K562 (cell line): ENCODE measurements at regions not wholly inside any gene's neighbourhood (a gene's known extent, or its start where the extent isn't known, plus 50 kb on each side); places are given as distances from the start of the nearest gene placed in this dataset.
A peak's percentile ranks its signal among the peaks of the same experiment; 100 is the strongest.

ENCODE experiments used
- ATAC-seq: fragments of 200-7000 bp; cut with Tn5 transposase; 3 replicates; pipeline ENCODE4 v1.9.1; 2020; ENCODE audit warnings: moderate library complexity
- BruUV-seq: library from RNA; stranded (reverse); fragments of 400-500 nt; replicated peaks from 2 replicates; lab custom pipeline; 2021; lab: Mats Ljungman, UMichigan
- CTCF ChIA-PET: fragments of 300-600 bp; formaldehyde crosslinking; extraction: SDS; loops from one replicate; lab custom pipeline; 2021; ENCODE audit warnings: low intra/inter-chr PET ratio; lab: Yijun Ruan, JAX
- POLR2A ChIA-PET: fragments of 300-600, 350-650 bp; sonication (Branson Sonifier 250); formaldehyde crosslinking; extraction: SDS; loops from one replicate; lab custom pipeline; 2021; ENCODE audit warnings: antibody characterized with exemption, inconsistent platforms; lab: Yijun Ruan, JAX
- DNase-seq, 4 experiments: peaks; one replicate each; pipeline versions ENCODE4 v3.0.0 to v3.0.0-alpha.2; 2011 to 2018; ENCODE audit warnings: low spot score in 3 of 4, mixed read lengths in 3 of 4; ENCODE audit errors: extremely low read depth in 1 of 4
- FAIRE-seq: peaks from 2 replicates; lab custom pipeline; 2011; peaks lifted over from hg19 to GRCh38; lab: Jason Lieb, UNC
- H2AFZ ChIP-seq: 2 replicates; pipeline ENCODE4 v1.6.0; 2011; ENCODE audit warnings: low read depth, low read length, control low read depth, inconsistent platforms
- H3K27ac ChIP-seq: fragments of 200-600 bp; 3 replicates; pipeline ENCODE4 v1.8.0; 2011; ENCODE audit warnings: low read depth, mild to moderate bottlenecking, control low read depth, inconsistent platforms, low read length, moderate library complexity, mixed read lengths; ENCODE audit errors: extremely low read depth
- H3K27me3 ChIP-seq, 2 experiments: fragments of 300-600 bp in 1 of 2; 2 replicates in 1 of 2; 3 replicates in 1 of 2; pipeline versions ENCODE4 v1.6.0 to v1.8.0; 2011; ENCODE audit warnings: inconsistent platforms in 2 of 2, low read length in 2 of 2, mild to moderate bottlenecking in 1 of 2, mixed read lengths in 1 of 2, moderate library complexity in 1 of 2; ENCODE audit not compliant: control insufficient read depth in 2 of 2, insufficient read depth in 2 of 2
- H3K36me3 ChIP-seq: fragments of 300-600 bp; 3 replicates; pipeline ENCODE4 v1.8.0; 2011; ENCODE audit warnings: mild to moderate bottlenecking, low read length, inconsistent platforms; ENCODE audit not compliant: control insufficient read depth, insufficient read depth
- H3K4me1 ChIP-seq, 2 experiments: fragments of 200-600 bp in 1 of 2; replicated peaks in 1 of 2; 2 replicates in 1 of 2; 3 replicates in 1 of 2; pipeline versions ENCODE4 v1.5.1 to v1.8.0; 2011; ENCODE audit warnings: inconsistent platforms in 2 of 2, low read length in 2 of 2, mild to moderate bottlenecking in 1 of 2, mixed read lengths in 1 of 2, moderate library complexity in 1 of 2; ENCODE audit not compliant: control insufficient read depth in 2 of 2, insufficient read depth in 2 of 2
- H3K4me2 ChIP-seq: 2 replicates; pipeline ENCODE4 v1.6.1; 2011; ENCODE audit warnings: low read length, control low read depth, inconsistent platforms, mixed read lengths; ENCODE audit not compliant: insufficient read depth
- H3K4me3 ChIP-seq: fragments of 200-600 bp; sonication (generic), shearing (Covaris generic); 2 replicates; pipeline ENCODE4 v1.5.1; 2016; ENCODE audit warnings: control low read depth, inconsistent platforms
- H3K79me2 ChIP-seq: fragments of 200-600 bp; 3 replicates; pipeline ENCODE4 v1.8.0; 2011; ENCODE audit warnings: low read length, inconsistent platforms; ENCODE audit not compliant: control insufficient read depth, insufficient read depth
- H3K9ac ChIP-seq, 2 experiments: 2 replicates each; pipeline versions ENCODE4 v1.6.0 to v1.6.1; 2011; ENCODE audit warnings: low read depth in 2 of 2, low read length in 2 of 2, control low read depth in 1 of 2, inconsistent platforms in 1 of 2, mild to moderate bottlenecking in 1 of 2, mixed read lengths in 1 of 2; ENCODE audit not compliant: insufficient read depth in 1 of 2
- H3K9me1 ChIP-seq: one replicate; pipeline ENCODE4 v1.6.0; 2011; ENCODE audit warnings: inconsistent platforms, mild to moderate bottlenecking, low read length, moderate library complexity; ENCODE audit not compliant: control insufficient read depth, insufficient read depth
- H3K9me3 ChIP-seq: replicated peaks from 2 replicates; pipeline ENCODE4 v1.5.1; 2011; ENCODE audit warnings: low read depth, low read length, inconsistent platforms; ENCODE audit not compliant: control insufficient read depth, insufficient read depth
- H4K20me1 ChIP-seq: replicated peaks from 2 replicates; pipeline ENCODE4 v1.6.1; 2011; ENCODE audit warnings: low read length, inconsistent platforms, mixed read lengths; ENCODE audit not compliant: control insufficient read depth, insufficient read depth
- ARHGAP35 ChIP-seq: fragments of 450-650 bp; IDR thresholded peaks from 2 replicates; pipeline ENCODE4 v1.6.1; 2018; ENCODE audit not compliant: partially characterized antibody
- CTCF ChIP-seq, 3 experiments: IDR thresholded peaks in 2 of 3; conservative IDR thresholded peaks in 1 of 3; 2 replicates each; pipeline ENCODE4 v1.5.1; 2011 to 2012; ENCODE audit warnings: low read length in 3 of 3, mild to moderate bottlenecking in 3 of 3, control low read depth in 2 of 3, improper control_type of control experiment in 1 of 3, inconsistent platforms in 1 of 3, low read depth in 1 of 3, mixed read lengths in 1 of 3, moderate library complexity in 1 of 3; ENCODE audit not compliant: insufficient read depth in 2 of 3
- FOXJ2 ChIP-seq: fragments of 200-800 bp; sonication (Bioruptor generic); IDR thresholded peaks from 2 replicates; pipeline ENCODE4 v1.6.1; 2016; ENCODE audit warnings: missing genetic modification characterization, missing compliant biosample characterization
- SAP30 ChIP-seq: fragments of 200-600 bp; sonication (generic); IDR thresholded peaks from 2 replicates; pipeline ENCODE4 v1.6.1; 2012; ENCODE audit warnings: borderline replicate concordance, low read depth, mild to moderate bottlenecking, moderate library complexity, low read length, control low read depth, inconsistent platforms; ENCODE audit not compliant: insufficient read depth, poor library complexity, severe bottlenecking
- TAF15 ChIP-seq: fragments of 200-400 bp; formaldehyde crosslinking; IDR thresholded peaks from 2 replicates; pipeline ENCODE4 v1.6.1; 2017; ENCODE audit warnings: mild to moderate bottlenecking, low read depth, low read length, moderate library complexity
- ZNF407 ChIP-seq: fragments of 450-650 bp; IDR thresholded peaks from 2 replicates; pipeline ENCODE4 v1.6.1; 2016; ENCODE audit warnings: low read depth
- ZNF79 ChIP-seq: fragments of 250-450 bp; sonication (Bioruptor Pico); IDR thresholded peaks from 2 replicates; pipeline ENCODE4 v1.4.0; 2020; ENCODE audit warnings: low read depth, mild to moderate bottlenecking, moderate library complexity
- WGBS: fragments of 100-300 bp; shearing (Covaris generic); methylation state at CpG from one replicate; pipeline ENCODE4 v1.1.6; 2016; ENCODE audit warnings: low coverage, mixed read lengths; ENCODE audit not compliant: insufficient coverage; ENCODE audit errors: missing lambda C conversion rate; 5-methylcytosine and 5-hydroxymethylcytosine counted together
- in situ Hi-C: fragments of 300-500 bp; cut with MboI; formaldehyde crosslinking; loops from 4 replicates; pipeline ENCODE4 v1.15.0; 2018; ENCODE audit warnings: inconsistent platforms, mixed read lengths
- intact Hi-C: fragments of 100-400 bp; cut with micrococcal nuclease; formaldehyde crosslinking; loops from 2 replicates; pipeline ENCODE4 v1.14.2; 2022
- TF ChIP-seq, protein P1 (sequence below): fragments of 250-450 bp; sonication (Bioruptor Pico); IDR thresholded peaks from 2 replicates; pipeline ENCODE4 v1.8.0; 2021; ENCODE audit warnings: moderate library complexity, mild to moderate bottlenecking, inconsistent platforms

DNA sequence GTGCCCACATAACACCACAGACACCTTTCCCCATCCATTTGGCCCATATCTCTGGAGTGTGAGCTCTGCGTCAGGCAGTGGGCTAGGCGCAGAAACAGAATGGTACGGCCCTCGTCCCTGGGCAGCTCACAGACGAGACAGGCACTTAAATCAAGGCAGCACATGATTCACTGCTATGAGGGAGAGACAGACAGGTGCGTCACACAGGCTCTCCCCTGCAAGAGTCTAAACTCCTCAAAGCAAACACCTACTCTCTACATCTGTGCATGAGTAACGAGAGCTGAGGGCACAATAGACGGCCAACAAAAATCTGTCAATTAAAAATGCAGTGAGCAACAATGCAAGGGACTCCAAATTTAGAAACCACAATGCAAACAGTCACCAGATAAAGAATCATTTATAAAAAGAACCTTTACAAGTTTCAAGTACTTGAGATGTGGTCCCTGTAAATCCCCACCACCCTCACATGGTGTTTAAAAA, 348.9 kb downstream of the UQCRFS1 start (continued):
- no peak for TF ChIP-seq ZNF407
- TF ChIP-seq, all 486 proteins: peak for 0

DNA sequence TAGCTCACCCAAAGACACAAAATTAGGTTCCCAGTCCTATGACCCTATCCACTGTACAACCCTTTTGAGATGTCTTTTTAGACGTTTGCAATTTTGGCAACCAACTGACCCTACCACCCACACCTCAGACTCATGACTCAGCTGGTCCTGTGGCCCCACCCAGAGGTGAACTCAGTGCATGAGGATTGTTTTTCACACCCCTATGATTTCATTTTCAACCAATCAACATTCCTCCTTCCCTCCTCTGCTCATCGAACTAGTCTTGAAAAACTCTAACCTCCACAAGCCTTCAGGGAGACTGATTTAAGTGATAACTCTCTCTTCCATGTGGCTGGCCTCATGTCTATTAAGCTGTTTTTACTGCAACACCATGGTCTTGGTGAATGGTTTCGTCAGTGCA, 350.7 kb downstream of the UQCRFS1 start:
- DNase-seq (peak in 3 of 4 experiments; percentile 12), FAIRE-seq (no peak), ATAC-seq (peak; percentile 50; the same call in 1 of the 3 replicates)
- Histone ChIP-seq H3K4me1 (no peaks in the 10 kb centered on the region), H4K20me1 (no peaks in the 10 kb centered on the region), H3K4me2 (no peak overlapping the region), H3K4me3 (no peak overlapping the region), H3K79me2 (no peaks in the 10 kb centered on the region), H2AFZ (no peak overlapping the region), H3K27ac (no peak overlapping the region), H3K27me3 (no peaks in the 10 kb centered on the region; a peak in 1 of 5 replicates), H3K9me1 (no peaks in the 10 kb centered on the region), H3K9me3 (no peaks in the 10 kb centered on the region), H3K36me3 (no peaks in the 10 kb centered on the region), H3K9ac (no peak overlapping the region)
- in situ Hi-C loops (no loop called here), intact Hi-C loops (no loop called here)
- ChIA-PET POLR2A (interaction anchor here (0.6 kb wide), 1 partner anchor 225 kb away, joined by 4 read pairs; no protein-coding TSS in a partner anchor), CTCF (no interaction called here)
- WGBS: 0% methylated on average over 3 of the region's 3 CpGs
- no TSS peak for BruUV-seq
- TF ChIP-seq CTCF (IDR thresholded peaks at IDR 0.05 in 2 of 3, conservative IDR thresholded peaks at IDR 0.05 in 1 of 3; ENCODE audit: insufficient read depth in 2 of 3, low read depth in 1 of 3, low read length in 3 of 3) (peak in 2 of 3 experiments; percentile 2 to 7; a peak in 1 of 6 replicates), SAP30 (no peak), TAF15 (no peak), FOXJ2 (tag) (no peak), ZNF79 (CRISPR knock-in tag) (no peak), ARHGAP35 (no peak)
- TF ChIP-seq, protein P1, sequence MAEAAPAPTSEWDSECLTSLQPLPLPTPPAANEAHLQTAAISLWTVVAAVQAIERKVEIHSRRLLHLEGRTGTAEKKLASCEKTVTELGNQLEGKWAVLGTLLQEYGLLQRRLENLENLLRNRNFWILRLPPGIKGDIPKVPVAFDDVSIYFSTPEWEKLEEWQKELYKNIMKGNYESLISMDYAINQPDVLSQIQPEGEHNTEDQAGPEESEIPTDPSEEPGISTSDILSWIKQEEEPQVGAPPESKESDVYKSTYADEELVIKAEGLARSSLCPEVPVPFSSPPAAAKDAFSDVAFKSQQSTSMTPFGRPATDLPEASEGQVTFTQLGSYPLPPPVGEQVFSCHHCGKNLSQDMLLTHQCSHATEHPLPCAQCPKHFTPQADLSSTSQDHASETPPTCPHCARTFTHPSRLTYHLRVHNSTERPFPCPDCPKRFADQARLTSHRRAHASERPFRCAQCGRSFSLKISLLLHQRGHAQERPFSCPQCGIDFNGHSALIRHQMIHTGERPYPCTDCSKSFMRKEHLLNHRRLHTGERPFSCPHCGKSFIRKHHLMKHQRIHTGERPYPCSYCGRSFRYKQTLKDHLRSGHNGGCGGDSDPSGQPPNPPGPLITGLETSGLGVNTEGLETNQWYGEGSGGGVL: no peak
